ENCODE measurements at regions not wholly inside any gene's neighbourhood (a gene's known extent, or its start where the extent isn't known, plus 50 kb on each side); places are given as distances from the start of the nearest gene placed in this dataset.

DNA sequence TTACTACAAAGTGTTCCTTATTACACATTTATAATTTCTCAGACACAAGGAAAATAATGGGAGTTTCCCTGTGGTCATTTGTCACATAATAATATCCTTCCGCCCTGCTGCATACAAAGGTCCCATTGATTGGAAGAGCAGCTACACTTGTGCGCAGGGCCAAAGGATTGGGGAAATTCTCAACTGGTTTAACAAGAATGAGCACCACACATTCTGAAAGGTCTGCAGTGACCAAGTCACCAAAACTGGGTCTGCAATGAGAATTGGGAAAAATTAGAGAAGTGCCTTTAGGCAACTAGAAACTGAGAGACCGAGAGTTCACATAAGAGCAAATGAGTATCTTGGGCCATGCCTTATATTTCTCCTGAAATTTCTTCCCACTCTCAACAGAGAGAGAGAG is 98.2 kb upstream of the NR2F2 start:
- no peak for TF ChIP-seq SIN3A (IDR thresholded peaks at IDR 0.05; ENCODE audit: borderline replicate concordance, insufficient read depth, low read length)
- no peak for TF ChIP-seq POLR2AphosphoS5 (IDR thresholded peaks at IDR 0.05; ENCODE audit: low read depth, low read length)
- no peak for TF ChIP-seq TAF1 (IDR thresholded peaks at IDR 0.05; ENCODE audit: borderline replicate concordance, insufficient read depth, low read length)

Data from PFSK-1 (cell line).